ENCODE measurements at regions not wholly inside any gene's neighbourhood (a gene's known extent, or its start where the extent isn't known, plus 50 kb on each side); places are given as distances from the start of the nearest gene placed in this dataset.

- Histone ChIP-seq H3K4me2 (ENCODE audit: low read depth, low read length) (no peak overlapping the region), H2AFZ (ENCODE audit: low read length) (no peak overlapping the region), H4K20me1 (ENCODE audit: insufficient read depth, low read length) (no peaks in the 10 kb centered on the region), H3K27me3 (ENCODE audit: control insufficient read depth in 1 of 2, insufficient read depth in 2 of 2, low read length in 2 of 2) (peaks cover 0 to 3% of the 10 kb centered on the region in 2 experiments; a peak in 3 of 5 replicates), H3K36me3 (replicated peaks in 1 of 2; ENCODE audit: control insufficient read depth in 1 of 2, insufficient read depth in 2 of 2, low read length in 2 of 2) (no peaks in the 10 kb centered on the region), H3K79me2 (ENCODE audit: insufficient read depth, low read length) (no peaks in the 10 kb centered on the region), H3K4me3 (replicated peaks in 1 of 3; ENCODE audit: insufficient read depth in 1 of 3, low read depth in 2 of 3, low read length in 3 of 3) (no peak overlapping the region), H3K9me3 (ENCODE audit: low read length) (no peaks in the 10 kb centered on the region), H3K27ac (ENCODE audit: extremely low read length, insufficient read depth, low read length) (no peak overlapping the region), H3K9ac (ENCODE audit: insufficient read depth, low read depth, low read length) (no peak overlapping the region), H3K4me1 (ENCODE audit: insufficient read depth, low read length) (no peaks in the 10 kb centered on the region)
- intact Hi-C loops (cut with micrococcal nuclease; ENCODE audit: unreplicated experiment): no loop called here
- ATAC-seq: no peak
- no peak for DNase-seq (ENCODE audit: low spot score)
- TF ChIP-seq NPAS2 (CRISPR knock-in tag; IDR thresholded peaks at IDR 0.05; ENCODE audit: borderline replicate concordance) (no peak), HMGA1 (CRISPR knock-in tag; conservative IDR thresholded peaks at IDR 0.05) (no peak), ZNF296 (CRISPR knock-in tag; conservative IDR thresholded peaks at IDR 0.05) (no peak), CEBPG (CRISPR knock-in tag; IDR thresholded peaks at IDR 0.05) (no peak), ZNF414 (CRISPR knock-in tag; IDR thresholded peaks at IDR 0.05) (no peak), ZNF607 (CRISPR knock-in tag; IDR thresholded peaks at IDR 0.05; ENCODE audit: borderline replicate concordance) (no peak), ZNF883 (CRISPR knock-in tag; IDR thresholded peaks at IDR 0.05; ENCODE audit: not compliant biosample characterization) (no peak), CCDC6 (CRISPR knock-in tag; IDR thresholded peaks at IDR 0.05) (no peak), MAX (IDR thresholded peaks at IDR 0.05) (no peak), THRA (CRISPR knock-in tag; IDR thresholded peaks at IDR 0.05; ENCODE audit: borderline replicate concordance) (no peak), NFIC (IDR thresholded peaks at IDR 0.05; ENCODE audit: low read length) (no peak), HCFC1 (IDR thresholded peaks at IDR 0.05; ENCODE audit: low read depth, low read length) (no peak)
- TF ChIP-seq, protein P1, sequence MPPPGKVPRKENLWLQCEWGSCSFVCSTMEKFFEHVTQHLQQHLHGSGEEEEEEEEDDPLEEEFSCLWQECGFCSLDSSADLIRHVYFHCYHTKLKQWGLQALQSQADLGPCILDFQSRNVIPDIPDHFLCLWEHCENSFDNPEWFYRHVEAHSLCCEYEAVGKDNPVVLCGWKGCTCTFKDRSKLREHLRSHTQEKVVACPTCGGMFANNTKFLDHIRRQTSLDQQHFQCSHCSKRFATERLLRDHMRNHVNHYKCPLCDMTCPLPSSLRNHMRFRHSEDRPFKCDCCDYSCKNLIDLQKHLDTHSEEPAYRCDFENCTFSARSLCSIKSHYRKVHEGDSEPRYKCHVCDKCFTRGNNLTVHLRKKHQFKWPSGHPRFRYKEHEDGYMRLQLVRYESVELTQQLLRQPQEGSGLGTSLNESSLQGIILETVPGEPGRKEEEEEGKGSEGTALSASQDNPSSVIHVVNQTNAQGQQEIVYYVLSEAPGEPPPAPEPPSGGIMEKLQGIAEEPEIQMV (CRISPR knock-in tag; IDR thresholded peaks at IDR 0.05; ENCODE audit: low read depth): no peak
- ChIA-PET CTCF (ENCODE audit: low intra/inter-chr PET ratio, low total read pairs) (no interaction called here), POLR2A (no interaction called here)
- no TSS peak for BruUV-seq (replicated peaks)
- WGBS (ENCODE audit: low lambda C conversion rate): 7% methylated on average over 4 of the region's 4 CpGs
- no peak for FAIRE-seq
- in situ Hi-C loops (cut with HindIII; ENCODE audit: extremely low pct_ligation_motif_present, low pct_unique_long_range_greater_than_20kb): no loop called here
These were observed 126.1 kb upstream of the POC5 start for GRCh38 chr5:75843319-75843718.

All from HepG2 (cell line).